H1 (cell line): ENCODE measurements at regions not wholly inside any gene's neighbourhood (a gene's known extent, or its start where the extent isn't known, plus 50 kb on each side); places are given as distances from the start of the nearest gene placed in this dataset.

Experiments used
- CTCF ChIA-PET: fragments of 300-600 bp; sonication (Branson Sonifier 250); formaldehyde crosslinking; loops from one replicate; lab custom pipeline; 2021; ENCODE audit not compliant: partially characterized antibody; lab: Charles Lee
- POLR2A ChIA-PET: fragments of 300-600 bp; sonication (Branson Sonifier 250); formaldehyde crosslinking; loops from one replicate; lab custom pipeline; 2021; ENCODE audit warnings: inconsistent platforms; ENCODE audit not compliant: partially characterized antibody; lab: Charles Lee
- DNase-seq, 2 experiments: peaks; one replicate each; pipeline versions ENCODE4 v3.0.0 to v3.0.0-alpha.2; 2010 to 2022; ENCODE audit warnings: low spot score in 2 of 2, low read depth in 1 of 2, mixed read lengths in 1 of 2
- FAIRE-seq: peaks from 2 replicates; lab custom pipeline; 2011; peaks lifted over from hg19 to GRCh38; lab: Jason Lieb, UNC
- H2AFZ ChIP-seq: 2 replicates; pipeline ENCODE4 v1.8.1; 2012; ENCODE audit warnings: low read length, inconsistent platforms
- H2AK5ac ChIP-seq: 2 replicates; pipeline ENCODE4 v1.6.1; 2013; ENCODE audit warnings: low read depth, low read length
- H2BK120ac ChIP-seq: replicated peaks from 2 replicates; pipeline ENCODE3; 2013; ENCODE audit warnings: low read depth, low read length, inconsistent platforms
- H2BK12ac ChIP-seq: 2 replicates; pipeline ENCODE4 v1.6.1; 2013; ENCODE audit warnings: low read depth, low read length
- H2BK15ac ChIP-seq: 2 replicates; pipeline ENCODE4 v1.6.1; 2013; ENCODE audit warnings: low read length
- H2BK20ac ChIP-seq: 2 replicates; pipeline ENCODE4 v1.6.1; 2013; ENCODE audit warnings: low read length
- H2BK5ac ChIP-seq: 2 replicates; pipeline ENCODE4 v1.6.1; 2013; ENCODE audit warnings: low read depth, low read length
- H3K14ac ChIP-seq: 2 replicates; pipeline ENCODE4 v1.6.1; 2013; ENCODE audit warnings: inconsistent platforms; ENCODE audit not compliant: insufficient read length
- H3K18ac ChIP-seq: 2 replicates; pipeline ENCODE4 v1.6.1; 2013; ENCODE audit warnings: low read length; ENCODE audit errors: extremely low read depth
- H3K23ac ChIP-seq: 2 replicates; pipeline ENCODE4 v1.6.1; 2013; ENCODE audit warnings: inconsistent platforms; ENCODE audit not compliant: insufficient read length
- H3K23me2 ChIP-seq: 2 replicates; pipeline ENCODE4 v1.6.1; 2013; ENCODE audit warnings: low read depth, low read length
- H3K27ac ChIP-seq: 2 replicates; pipeline ENCODE4 v1.6.1; 2011; ENCODE audit warnings: low read depth, low read length, inconsistent platforms
- H3K27me3 ChIP-seq, 4 experiments: replicated peaks in 1 of 4; 1 replicate in 1 of 4; 2 replicates in 3 of 4; pipeline versions ENCODE4 v1.6.1 to v1.8.1; 2011 to 2013; ENCODE audit warnings: low read length in 3 of 4, mild to moderate bottlenecking in 3 of 4, inconsistent platforms in 2 of 4, mixed read lengths in 2 of 4, moderate library complexity in 1 of 4; ENCODE audit not compliant: control insufficient read depth in 3 of 4, insufficient read depth in 3 of 4; ENCODE audit errors: extremely low read depth in 1 of 4
- H3K36me3 ChIP-seq, 4 experiments: 2 replicates each; pipeline versions ENCODE4 v1.6.1 to v1.8.1; 2011 to 2013; ENCODE audit warnings: mild to moderate bottlenecking in 4 of 4, low read length in 3 of 4, moderate library complexity in 2 of 4, control low read depth in 1 of 4, inconsistent platforms in 1 of 4; ENCODE audit not compliant: insufficient read depth in 4 of 4, control insufficient read depth in 2 of 4
- H3K4ac ChIP-seq: replicated peaks from 2 replicates; pipeline ENCODE3; 2013; ENCODE audit warnings: low read length, low read depth, mixed read lengths, inconsistent platforms; ENCODE audit not compliant: insufficient read length
- H3K4me1 ChIP-seq, 4 experiments: replicated peaks in 1 of 4; 1 replicate in 1 of 4; 2 replicates in 3 of 4; pipeline versions ENCODE4 v1.6.1 to v1.8.1; 2011 to 2013; ENCODE audit warnings: low read length in 3 of 4, inconsistent platforms in 2 of 4, mixed read lengths in 1 of 4; ENCODE audit not compliant: insufficient read depth in 4 of 4, control insufficient read depth in 3 of 4
- H3K4me2 ChIP-seq, 2 experiments: 2 replicates each; pipeline versions ENCODE4 v1.6.1 to v1.8.1; 2011 to 2013; ENCODE audit warnings: low read depth in 2 of 2, low read length in 2 of 2, control low read depth in 1 of 2, inconsistent platforms in 1 of 2, mild to moderate bottlenecking in 1 of 2; ENCODE audit not compliant: insufficient read depth in 1 of 2
- H3K4me3 ChIP-seq, 4 experiments: fragments of 200-600, 300-600 bp in 1 of 4; sonication (generic), shearing (Covaris generic), sonication (Bioruptor Twin) in 1 of 4; 2 replicates each; pipeline versions ENCODE4 v1.5.1 to v1.8.1; 2011 to 2016; ENCODE audit warnings: low read length in 4 of 4, low read depth in 3 of 4, control low read depth in 2 of 4, inconsistent platforms in 2 of 4, mild to moderate bottlenecking in 2 of 4, mixed read lengths in 1 of 4, moderate library complexity in 1 of 4; ENCODE audit not compliant: insufficient read depth in 2 of 4; ENCODE audit errors: extremely low read depth in 1 of 4
- H3K56ac ChIP-seq: replicated peaks from 2 replicates; pipeline ENCODE3; 2013; ENCODE audit warnings: low read depth, mild to moderate bottlenecking, mixed read lengths, low read length, inconsistent platforms; ENCODE audit not compliant: insufficient read length
- H3K79me1 ChIP-seq: 2 replicates; pipeline ENCODE4 v1.6.1; 2013; ENCODE audit warnings: low read depth, low read length, control low read depth
- H3K79me2 ChIP-seq, 2 experiments: 2 replicates each; pipeline versions ENCODE4 v1.6.1 to v1.8.1; 2012 to 2013; ENCODE audit warnings: low read length in 2 of 2, mild to moderate bottlenecking in 2 of 2, inconsistent platforms in 1 of 2; ENCODE audit not compliant: insufficient read depth in 2 of 2, control insufficient read depth in 1 of 2
- H3K9ac ChIP-seq, 4 experiments: replicated peaks in 1 of 4; 1 replicate in 1 of 4; 2 replicates in 3 of 4; pipeline versions ENCODE4 v1.6.1 to v1.8.1; 2011 to 2013; ENCODE audit warnings: low read depth in 3 of 4, low read length in 3 of 4, control low read depth in 2 of 4, mild to moderate bottlenecking in 2 of 4, moderate library complexity in 2 of 4, inconsistent platforms in 1 of 4; ENCODE audit errors: extremely low read depth in 1 of 4
- H3K9me3 ChIP-seq, 2 experiments: 2 replicates each; pipeline versions ENCODE4 v1.6.1 to v1.8.1; 2012 to 2013; ENCODE audit warnings: mild to moderate bottlenecking in 2 of 2, moderate library complexity in 2 of 2, control low read depth in 1 of 2, inconsistent platforms in 1 of 2, low read depth in 1 of 2, low read length in 1 of 2, mixed read lengths in 1 of 2; ENCODE audit not compliant: insufficient read depth in 2 of 2
- H4K20me1 ChIP-seq, 2 experiments: replicated peaks in 1 of 2; 2 replicates each; pipeline versions ENCODE3 to v1.8.1; 2011 to 2013; ENCODE audit warnings: inconsistent platforms in 2 of 2, low read length in 2 of 2, mild to moderate bottlenecking in 1 of 2; ENCODE audit not compliant: insufficient read depth in 2 of 2, control insufficient read depth in 1 of 2
- H4K5ac ChIP-seq: 2 replicates; pipeline ENCODE4 v1.6.1; 2013; ENCODE audit warnings: low read length, low read depth, mixed read lengths, inconsistent platforms; ENCODE audit not compliant: insufficient read length
- H4K8ac ChIP-seq: 2 replicates; pipeline ENCODE4 v1.8.0; 2013; ENCODE audit warnings: mild to moderate bottlenecking, moderate library complexity, low read length, inconsistent platforms; ENCODE audit not compliant: insufficient read depth; ENCODE audit errors: extremely low read depth
- H4K91ac ChIP-seq: replicated peaks from 2 replicates; pipeline ENCODE3; 2013; ENCODE audit warnings: low read length, mixed read lengths, inconsistent platforms; ENCODE audit not compliant: insufficient read length
- BCL11A ChIP-seq, 2 experiments: IDR thresholded peaks; one replicate each; pipeline ENCODE4 v1.6.1; 2011; ENCODE audit warnings: low read depth in 2 of 2, low read length in 2 of 2, mild to moderate bottlenecking in 2 of 2
- CHD1 ChIP-seq: IDR thresholded peaks from 2 replicates; pipeline ENCODE4 v1.6.1; 2012; ENCODE audit warnings: low read depth, low read length, improper control_type of control experiment
- RAD21 ChIP-seq, 2 experiments: IDR thresholded peaks in 1 of 2; conservative IDR thresholded peaks in 1 of 2; 2 replicates each; pipeline ENCODE4 v1.6.1; 2011; ENCODE audit warnings: low read depth in 2 of 2, low read length in 2 of 2, improper control_type of control experiment in 1 of 2, inconsistent platforms in 1 of 2, mild to moderate bottlenecking in 1 of 2, moderate library complexity in 1 of 2
- RFX5 ChIP-seq: IDR thresholded peaks from 2 replicates; pipeline ENCODE4 v1.6.1; 2011; ENCODE audit warnings: low read depth, low read length, improper control_type of control experiment, borderline replicate concordance
- SP4 ChIP-seq: IDR thresholded peaks from 2 replicates; pipeline ENCODE4 v1.6.1; 2012; ENCODE audit warnings: low read length, inconsistent platforms
- ZNF274 ChIP-seq: IDR thresholded peaks from 2 replicates; pipeline ENCODE4 v1.7.0; 2012; ENCODE audit warnings: low read length, borderline replicate concordance; ENCODE audit errors: extremely low read depth

DNA sequence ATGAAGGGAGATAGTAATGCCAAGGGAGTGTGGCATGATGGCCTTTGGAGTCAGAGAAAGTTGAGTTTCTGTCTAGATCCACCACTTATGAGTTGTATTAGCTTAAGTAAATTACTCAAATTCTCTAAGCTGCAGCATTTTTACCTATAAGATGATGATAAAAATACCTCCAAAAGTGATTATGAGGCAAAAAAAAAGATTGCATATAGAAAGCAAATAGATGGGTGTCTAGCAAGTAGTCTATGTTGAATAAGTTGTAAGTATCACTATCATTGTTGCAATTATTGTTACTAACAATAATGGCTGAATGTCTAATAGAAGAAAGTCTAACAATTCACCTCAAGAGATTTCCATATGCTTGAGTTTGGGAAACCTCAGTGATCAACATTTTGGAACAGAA lies 959.2 kb upstream of the GJE1 start:
- no peak for TF ChIP-seq ZNF274
- no peak for TF ChIP-seq CHD1
- no peak for TF ChIP-seq RAD21 (IDR thresholded peaks at IDR 0.05 in 1 of 2, conservative IDR thresholded peaks at IDR 0.05 in 1 of 2; ENCODE audit: low read depth in 2 of 2, low read length in 2 of 2)
- TF ChIP-seq RFX5, result no peak
- no peak for TF ChIP-seq SP4
- TF ChIP-seq BCL11A (IDR thresholded peaks at IDR 0.05; ENCODE audit: low read depth in 2 of 2, low read length in 2 of 2), result no peak
- no peak overlapping the region for H2BK20ac ChIP-seq
- no peak overlapping the region for H3K56ac ChIP-seq
- H2AK5ac ChIP-seq, result no peak overlapping the region
- no peaks in the 10 kb centered on the region for H3K36me3 ChIP-seq
- H4K91ac ChIP-seq, result no peak overlapping the region
- H3K9ac ChIP-seq, result no peak overlapping the region
- H3K27me3 ChIP-seq, result no peaks in the 10 kb centered on the region
- no peak overlapping the region for H2BK12ac ChIP-seq
- H3K79me1 ChIP-seq, result no peaks in the 10 kb centered on the region
- H2BK5ac ChIP-seq, result no peak overlapping the region
- H4K20me1 ChIP-seq, result no peaks in the 10 kb centered on the region
- no peak overlapping the region for H3K4me3 ChIP-seq
- H3K23me2 ChIP-seq, result no peaks in the 10 kb centered on the region; the same call in 1 of the 2 replicates
- H2BK15ac ChIP-seq, result no peak overlapping the region
- no peak overlapping the region for H3K18ac ChIP-seq
- H3K27ac ChIP-seq, result no peak overlapping the region
- no peak overlapping the region for H3K4me2 ChIP-seq
- no peak overlapping the region for H2BK120ac ChIP-seq
- H3K23ac ChIP-seq, result no peak overlapping the region
- no peak overlapping the region for H4K8ac ChIP-seq
- H3K4ac ChIP-seq, result no peak overlapping the region
- no peak overlapping the region for H4K5ac ChIP-seq
- H3K4me1 ChIP-seq, result peaks cover 0 to 4% (median 0%) of the 10 kb centered on the region in 4 experiments; a peak in 2 of 7 replicates
- DNase-seq, result no peak
- ChIA-PET POLR2A (no interaction called here), CTCF (no interaction called here)
- H3K14ac ChIP-seq, result no peak overlapping the region
- FAIRE-seq, result no peak
- H3K9me3 ChIP-seq, result peaks cover 3 to 6% of the 10 kb centered on the region in 2 experiments; a peak in 1 of 4 replicates
- no peaks in the 10 kb centered on the region for H3K79me2 ChIP-seq
- H2AFZ ChIP-seq, result no peak overlapping the region
